ENCODE measurements at regions not wholly inside any gene's neighbourhood (a gene's known extent, or its start where the extent isn't known, plus 50 kb on each side); places are given as distances from the start of the nearest gene placed in this dataset.

GRCh38 chr4:180828455-180829018 lies 1414.7 kb upstream of the TENM3 start:
- H3K27ac ChIP-seq = no peak overlapping the region
- peak; percentile 82 for TF ChIP-seq CTCF (conservative IDR thresholded peaks at IDR 0.05)
- no peak for TF ChIP-seq ZFX (IDR thresholded peaks at IDR 0.05)

GRCh38 chr4:180832073-180832472 lies 1411.1 kb upstream of the TENM3 start:
- H3K27ac ChIP-seq = no peak overlapping the region
- peak; percentile 25 for TF ChIP-seq CTCF (conservative IDR thresholded peaks at IDR 0.05)
- TF ChIP-seq ZFX (IDR thresholded peaks at IDR 0.05) = no peak

GRCh38 chr4:180840142-180840541 lies 1403.1 kb upstream of the TENM3 start:
- H3K27ac ChIP-seq = no peak overlapping the region
- TF ChIP-seq CTCF (conservative IDR thresholded peaks at IDR 0.05) (peak; percentile 16; the same call in 1 of the 2 replicates), ZFX (IDR thresholded peaks at IDR 0.05) (no peak)

GRCh38 chr4:180850318-180850940 lies 1392.8 kb upstream of the TENM3 start:
- no peak for TF ChIP-seq CTCF (conservative IDR thresholded peaks at IDR 0.05)
- H3K27ac ChIP-seq = no peak overlapping the region

GRCh38 chr4:180852738-180853137 lies 1390.5 kb upstream of the TENM3 start:
- no peak overlapping the region for H3K27ac ChIP-seq
- no peak for TF ChIP-seq CTCF (conservative IDR thresholded peaks at IDR 0.05)

- H3K27ac ChIP-seq = no peak overlapping the region
- TF ChIP-seq ZFX (IDR thresholded peaks at IDR 0.05) (no peak), CTCF (conservative IDR thresholded peaks at IDR 0.05) (no peak)
Observed at GRCh38 chr4:180855184-180855583, 1388.0 kb upstream of the TENM3 start.

GRCh38 chr4:180860089-180860720 lies 1383.0 kb upstream of the TENM3 start:
- H3K27ac ChIP-seq = no peak overlapping the region
- TF ChIP-seq ZFX (IDR thresholded peaks at IDR 0.05) (no peak), CTCF (conservative IDR thresholded peaks at IDR 0.05) (no peak)

Measured in C4-2B (cell line).